ENCODE measurements at regions not wholly inside any gene's neighbourhood (a gene's known extent, or its start where the extent isn't known, plus 50 kb on each side); places are given as distances from the start of the nearest gene placed in this dataset.

DNA sequence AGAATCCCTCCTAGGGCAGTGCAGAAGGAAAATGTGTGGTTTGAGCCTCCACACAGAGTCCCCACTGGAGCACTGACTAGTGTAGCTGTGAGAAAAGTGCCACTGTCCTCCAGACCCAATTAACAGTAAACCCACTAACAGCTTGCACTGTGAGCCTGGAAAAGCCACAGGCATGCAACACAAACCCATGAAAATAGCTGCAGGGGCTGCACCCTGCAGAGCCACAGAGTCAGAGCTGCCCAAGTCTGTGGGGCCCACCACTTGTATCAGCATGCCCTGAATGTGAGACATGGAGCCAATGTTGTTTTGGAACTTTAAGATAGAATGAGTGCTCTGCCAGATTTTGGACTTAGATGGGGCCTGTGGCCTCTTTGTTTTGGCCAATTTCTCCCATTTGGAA lies 119.8 kb upstream of the CDH9 start (continued):
- TF ChIP-seq BACH1 (IDR thresholded peaks at IDR 0.05; ENCODE audit: low read length) (no peak), PHF8 (conservative IDR thresholded peaks at IDR 0.05; ENCODE audit: low read depth, low read length) (no peak), KDM1A (IDR thresholded peaks at IDR 0.05; ENCODE audit: borderline replicate concordance, low read length) (no peak), EGR1 (IDR thresholded peaks at IDR 0.05; ENCODE audit: borderline replicate concordance, low read depth, low read length) (no peak), CBX5 (IDR thresholded peaks at IDR 0.05; ENCODE audit: low read depth, low read length) (no peak), CEBPB (IDR thresholded peaks at IDR 0.05; ENCODE audit: low read depth, low read length) (no peak), JUN (IDR thresholded peaks at IDR 0.05; ENCODE audit: low read depth, low read length) (no peak), CREB1 (IDR thresholded peaks at IDR 0.05) (no peak), BRCA1 (IDR thresholded peaks at IDR 0.05; ENCODE audit: low read depth, low read length) (no peak), TAF7 (optimal IDR thresholded peaks at IDR 0.05; ENCODE audit: borderline replicate concordance, low read depth, low read length) (no peak), SRF (IDR thresholded peaks at IDR 0.05; ENCODE audit: low read depth, low read length) (no peak), GABPA (IDR thresholded peaks at IDR 0.05; ENCODE audit: borderline replicate concordance, insufficient read depth, low read length) (no peak), SUZ12 (IDR thresholded peaks at IDR 0.05; ENCODE audit: low read length) (no peak)
- TF ChIP-seq, protein P1, sequence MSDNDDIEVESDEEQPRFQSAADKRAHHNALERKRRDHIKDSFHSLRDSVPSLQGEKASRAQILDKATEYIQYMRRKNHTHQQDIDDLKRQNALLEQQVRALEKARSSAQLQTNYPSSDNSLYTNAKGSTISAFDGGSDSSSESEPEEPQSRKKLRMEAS (IDR thresholded peaks at IDR 0.05) = no peak
- TF ChIP-seq, protein P2, sequence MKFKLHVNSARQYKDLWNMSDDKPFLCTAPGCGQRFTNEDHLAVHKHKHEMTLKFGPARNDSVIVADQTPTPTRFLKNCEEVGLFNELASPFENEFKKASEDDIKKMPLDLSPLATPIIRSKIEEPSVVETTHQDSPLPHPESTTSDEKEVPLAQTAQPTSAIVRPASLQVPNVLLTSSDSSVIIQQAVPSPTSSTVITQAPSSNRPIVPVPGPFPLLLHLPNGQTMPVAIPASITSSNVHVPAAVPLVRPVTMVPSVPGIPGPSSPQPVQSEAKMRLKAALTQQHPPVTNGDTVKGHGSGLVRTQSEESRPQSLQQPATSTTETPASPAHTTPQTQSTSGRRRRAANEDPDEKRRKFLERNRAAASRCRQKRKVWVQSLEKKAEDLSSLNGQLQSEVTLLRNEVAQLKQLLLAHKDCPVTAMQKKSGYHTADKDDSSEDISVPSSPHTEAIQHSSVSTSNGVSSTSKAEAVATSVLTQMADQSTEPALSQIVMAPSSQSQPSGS (IDR thresholded peaks at IDR 0.05; ENCODE audit: low read length) = no peak

All from H1 (cell line).